DND-41 (cell line): ENCODE measurements at regions not wholly inside any gene's neighbourhood (a gene's known extent, or its start where the extent isn't known, plus 50 kb on each side); places are given as distances from the start of the nearest gene placed in this dataset.

Experiments used
- ATAC-seq: fragments of 200-7000 bp; cut with Tn5 transposase; 3 replicates; pipeline ENCODE4 v1.9.1; 2021; ENCODE audit warnings: low read depth; ENCODE audit not compliant: insufficient read depth
- DNase-seq: peaks from one replicate; pipeline ENCODE4 v3.0.0-alpha.2; 2020
- H2AFZ ChIP-seq: 2 replicates; pipeline ENCODE4 v1.6.0; 2012; ENCODE audit warnings: low read depth, low read length
- H3K27ac ChIP-seq: 2 replicates; pipeline ENCODE4 v1.5.1; 2012; ENCODE audit warnings: low read length, inconsistent platforms
- H3K27me3 ChIP-seq: fragments of 200-600 bp; sonication (generic); 2 replicates; pipeline ENCODE4 v1.6.0; 2012; ENCODE audit warnings: low read length, mild to moderate bottlenecking, inconsistent platforms; ENCODE audit not compliant: insufficient read depth, poor library complexity
- H3K36me3 ChIP-seq: 2 replicates; pipeline ENCODE4 v1.5.1; 2012; ENCODE audit warnings: low read length, inconsistent platforms; ENCODE audit not compliant: insufficient read depth
- H3K4me1 ChIP-seq: 2 replicates; pipeline ENCODE4 v1.5.1; 2012; ENCODE audit warnings: mild to moderate bottlenecking, low read length; ENCODE audit not compliant: insufficient read depth
- H3K4me2 ChIP-seq: 2 replicates; pipeline ENCODE4 v1.6.0; 2012; ENCODE audit warnings: mild to moderate bottlenecking, moderate library complexity, low read length, inconsistent platforms; ENCODE audit not compliant: insufficient read depth
- H3K4me3 ChIP-seq, 2 experiments: fragments of 200-600 bp in 1 of 2; shearing (Covaris generic) in 1 of 2; 2 replicates each; pipeline ENCODE4 v1.5.1; 2012 to 2016; ENCODE audit warnings: inconsistent platforms in 2 of 2, low read length in 2 of 2, mild to moderate bottlenecking in 2 of 2, low read depth in 1 of 2, moderate library complexity in 1 of 2
- H3K79me2 ChIP-seq: 2 replicates; pipeline ENCODE4 v1.6.0; 2012; ENCODE audit warnings: low read length, inconsistent platforms; ENCODE audit not compliant: insufficient read depth
- H3K9ac ChIP-seq: 2 replicates; pipeline ENCODE4 v1.6.0; 2012; ENCODE audit warnings: low read depth, mild to moderate bottlenecking, inconsistent platforms, low read length, moderate library complexity
- H3K9me3 ChIP-seq: 2 replicates; pipeline ENCODE4 v1.5.1; 2012; ENCODE audit warnings: low read length, moderate library complexity, mild to moderate bottlenecking, inconsistent platforms; ENCODE audit not compliant: insufficient read depth, severe bottlenecking
- H4K20me1 ChIP-seq: 2 replicates; pipeline ENCODE4 v1.6.0; 2012; ENCODE audit warnings: low read length; ENCODE audit not compliant: insufficient read depth
- EZH2 ChIP-seq: IDR thresholded peaks from 3 replicates; pipeline ENCODE4 v1.6.1; 2012; ENCODE audit warnings: borderline replicate concordance, low read depth, mild to moderate bottlenecking, moderate library complexity, low read length, inconsistent platforms; ENCODE audit not compliant: severe bottlenecking
- TF ChIP-seq, protein P1 (sequence below): IDR thresholded peaks from 2 replicates; pipeline ENCODE4 v1.5.1; 2012; ENCODE audit warnings: borderline replicate concordance, low read length, moderate library complexity, mild to moderate bottlenecking; ENCODE audit not compliant: poor library complexity, severe bottlenecking; ENCODE audit errors: extremely low read depth

- ATAC-seq (no peak), DNase-seq (no peak)
- no peak overlapping the region for H3K4me3 ChIP-seq
- TF ChIP-seq, protein P1, sequence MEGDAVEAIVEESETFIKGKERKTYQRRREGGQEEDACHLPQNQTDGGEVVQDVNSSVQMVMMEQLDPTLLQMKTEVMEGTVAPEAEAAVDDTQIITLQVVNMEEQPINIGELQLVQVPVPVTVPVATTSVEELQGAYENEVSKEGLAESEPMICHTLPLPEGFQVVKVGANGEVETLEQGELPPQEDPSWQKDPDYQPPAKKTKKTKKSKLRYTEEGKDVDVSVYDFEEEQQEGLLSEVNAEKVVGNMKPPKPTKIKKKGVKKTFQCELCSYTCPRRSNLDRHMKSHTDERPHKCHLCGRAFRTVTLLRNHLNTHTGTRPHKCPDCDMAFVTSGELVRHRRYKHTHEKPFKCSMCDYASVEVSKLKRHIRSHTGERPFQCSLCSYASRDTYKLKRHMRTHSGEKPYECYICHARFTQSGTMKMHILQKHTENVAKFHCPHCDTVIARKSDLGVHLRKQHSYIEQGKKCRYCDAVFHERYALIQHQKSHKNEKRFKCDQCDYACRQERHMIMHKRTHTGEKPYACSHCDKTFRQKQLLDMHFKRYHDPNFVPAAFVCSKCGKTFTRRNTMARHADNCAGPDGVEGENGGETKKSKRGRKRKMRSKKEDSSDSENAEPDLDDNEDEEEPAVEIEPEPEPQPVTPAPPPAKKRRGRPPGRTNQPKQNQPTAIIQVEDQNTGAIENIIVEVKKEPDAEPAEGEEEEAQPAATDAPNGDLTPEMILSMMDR: no peak
- no peak for TF ChIP-seq EZH2
- no peak overlapping the region for H3K9ac ChIP-seq
- no peaks in the 10 kb centered on the region for H3K36me3 ChIP-seq
- H3K27ac ChIP-seq: no peak overlapping the region
- H3K79me2 ChIP-seq: no peaks in the 10 kb centered on the region
- H2AFZ ChIP-seq: no peak overlapping the region
- no peak overlapping the region for H3K4me2 ChIP-seq
- no peaks in the 10 kb centered on the region for H4K20me1 ChIP-seq
- H3K4me1 ChIP-seq: no peaks in the 10 kb centered on the region
- no peaks in the 10 kb centered on the region for H3K27me3 ChIP-seq
- no peaks in the 10 kb centered on the region for H3K9me3 ChIP-seq
Observed at GRCh38 chr6:28758818-28759235, 165.0 kb downstream of the TRIM27 start.

GRCh38 chr6:28764014-28764723, 159.6 kb downstream of the TRIM27 start:
- Histone ChIP-seq H4K20me1 (no peaks in the 10 kb centered on the region), H3K9me3 (no peaks in the 10 kb centered on the region), H3K4me3 (no peak overlapping the region), H3K27me3 (peaks cover 17% of the 10 kb centered on the region), H3K36me3 (no peaks in the 10 kb centered on the region), H3K4me2 (no peak overlapping the region), H3K9ac (no peak overlapping the region), H2AFZ (no peak overlapping the region), H3K27ac (no peak overlapping the region), H3K4me1 (no peaks in the 10 kb centered on the region), H3K79me2 (no peaks in the 10 kb centered on the region)
- no peak for TF ChIP-seq EZH2
- TF ChIP-seq, protein P1: no peak
- ATAC-seq (no peak), DNase-seq (no peak)

- H3K36me3 ChIP-seq: no peaks in the 10 kb centered on the region
- H3K27me3 ChIP-seq: peaks cover 19% of the 10 kb centered on the region
- TF ChIP-seq, protein P1: no peak
- TF ChIP-seq EZH2: no peak
- no peaks in the 10 kb centered on the region for H3K4me1 ChIP-seq
- H3K27ac ChIP-seq: no peak overlapping the region
- ATAC-seq (no peak), DNase-seq (no peak)
- H3K9ac ChIP-seq: no peak overlapping the region
- no peak overlapping the region for H3K4me3 ChIP-seq
- H4K20me1 ChIP-seq: no peaks in the 10 kb centered on the region
- H2AFZ ChIP-seq: no peak overlapping the region
- H3K9me3 ChIP-seq: no peaks in the 10 kb centered on the region
- no peak overlapping the region for H3K4me2 ChIP-seq
- H3K79me2 ChIP-seq: no peaks in the 10 kb centered on the region
Observed at GRCh38 chr6:28764761-28765282, 159.0 kb downstream of the TRIM27 start.
